SK-N-SH treated with all-trans-retinoic acid at 6 μM for 48 hours (cell line): ENCODE measurements at regions not wholly inside any gene's neighbourhood (a gene's known extent, or its start where the extent isn't known, plus 50 kb on each side); places are given as distances from the start of the nearest gene placed in this dataset.
A peak's percentile ranks its signal among the peaks of the same experiment; 100 is the strongest.

Experiments used
- ATAC-seq: fragments of 200-7000 bp; cut with Tn5 transposase; 3 replicates; pipeline ENCODE4 v1.9.1; 2020; ENCODE audit warnings: mild to moderate bottlenecking, moderate library complexity
- ARNTL ChIP-seq: fragments of 450-650 bp; formaldehyde crosslinking; IDR thresholded peaks from 2 replicates; pipeline ENCODE4 v1.5.0; 2020; ENCODE audit warnings: low read depth, mild to moderate bottlenecking, moderate library complexity, borderline replicate concordance
- BACH2 ChIP-seq: fragments of 250-450 bp; sonication (Bioruptor Pico); IDR thresholded peaks from 2 replicates; pipeline ENCODE4 v1.9.0; 2021; ENCODE audit warnings: mild to moderate bottlenecking, borderline replicate concordance
- CREB5 ChIP-seq: fragments of 250-450 bp; sonication (Bioruptor Pico); IDR thresholded peaks from 2 replicates; pipeline ENCODE4 v1.5.1; 2020; ENCODE audit warnings: low read depth, mild to moderate bottlenecking, moderate library complexity
- CSDC2 ChIP-seq: fragments of 250-450 bp; sonication (Bioruptor Pico); IDR thresholded peaks from 2 replicates; pipeline ENCODE4 v1.5.0; 2020; ENCODE audit warnings: mild to moderate bottlenecking, moderate library complexity
- ESRRG ChIP-seq: fragments of 250-450 bp; sonication (Bioruptor Pico); IDR thresholded peaks from 2 replicates; pipeline ENCODE4 v1.6.1; 2021; ENCODE audit warnings: mild to moderate bottlenecking
- GLIS3 ChIP-seq: fragments of 250-450 bp; sonication (Bioruptor Pico); IDR thresholded peaks from 2 replicates; pipeline ENCODE4 v1.5.0; 2020; ENCODE audit warnings: mild to moderate bottlenecking, moderate library complexity
- ISL1 ChIP-seq: fragments of 250-450 bp; sonication (Bioruptor Pico); IDR thresholded peaks from 2 replicates; pipeline ENCODE4 v2.1.2; 2022; ENCODE audit warnings: mild to moderate bottlenecking, moderate library complexity
- OSR1 ChIP-seq: fragments of 250-450 bp; sonication (Bioruptor Pico); IDR thresholded peaks from 2 replicates; pipeline ENCODE4 v1.8.0; 2022; ENCODE audit warnings: moderate library complexity, mild to moderate bottlenecking, inconsistent platforms
- PATZ1 ChIP-seq: fragments of 250-450 bp; sonication (Bioruptor Pico); IDR thresholded peaks from 2 replicates; pipeline ENCODE4 v1.8.0; 2020; ENCODE audit warnings: mild to moderate bottlenecking, moderate library complexity, borderline replicate concordance
- PPARA ChIP-seq: fragments of 250-450 bp; sonication (Bioruptor Pico); IDR thresholded peaks from 2 replicates; pipeline ENCODE4 v1.5.0; 2020; ENCODE audit warnings: mild to moderate bottlenecking, borderline replicate concordance
- RARB ChIP-seq: fragments of 250-450 bp; sonication (Bioruptor Pico); IDR thresholded peaks from 2 replicates; pipeline ENCODE4 v1.8.0; 2021; ENCODE audit warnings: mild to moderate bottlenecking, moderate library complexity
- SNAI2 ChIP-seq: fragments of 250-450 bp; sonication (Bioruptor Pico); IDR thresholded peaks from 2 replicates; pipeline ENCODE4 v1.5.0; 2020; ENCODE audit warnings: mild to moderate bottlenecking, moderate library complexity
- TCF4 ChIP-seq: fragments of 250-450 bp; sonication (Bioruptor Pico); IDR thresholded peaks from 2 replicates; pipeline ENCODE4 v1.8.0; 2021; ENCODE audit warnings: mild to moderate bottlenecking, moderate library complexity, borderline replicate concordance
- TOX ChIP-seq: fragments of 250-450 bp; sonication (Bioruptor Pico); IDR thresholded peaks from 2 replicates; pipeline ENCODE4 v1.8.0; 2021; ENCODE audit warnings: mild to moderate bottlenecking, moderate library complexity, borderline replicate concordance
- ZC3H10 ChIP-seq: fragments of 250-450 bp; sonication (Bioruptor Pico); IDR thresholded peaks from 2 replicates; pipeline ENCODE4 v1.5.1; 2021; ENCODE audit warnings: mild to moderate bottlenecking, moderate library complexity
- ZFP3 ChIP-seq: fragments of 250-450 bp; sonication (Bioruptor Pico); IDR thresholded peaks from 2 replicates; pipeline ENCODE4 v1.5.0; 2020; ENCODE audit warnings: mild to moderate bottlenecking, moderate library complexity
- ZFP30 ChIP-seq: fragments of 450-650 bp; formaldehyde crosslinking; IDR thresholded peaks from 2 replicates; pipeline ENCODE4 v1.5.0; 2022; ENCODE audit warnings: mild to moderate bottlenecking, moderate library complexity
- ZNF565 ChIP-seq: fragments of 450-650 bp; formaldehyde crosslinking; conservative IDR thresholded peaks from 2 replicates; pipeline ENCODE4 v1.5.0; 2020; ENCODE audit warnings: low read depth, mild to moderate bottlenecking, moderate library complexity
- ZNF70 ChIP-seq: fragments of 450-650 bp; formaldehyde crosslinking; IDR thresholded peaks from 2 replicates; pipeline ENCODE4 v1.5.0; 2020; ENCODE audit warnings: mild to moderate bottlenecking, moderate library complexity
- ZNF8 ChIP-seq: fragments of 450-650 bp; formaldehyde crosslinking; IDR thresholded peaks from 2 replicates; pipeline ENCODE4 v1.5.0; 2020; ENCODE audit warnings: mild to moderate bottlenecking, moderate library complexity
- TF ChIP-seq, protein P1 (sequence below): fragments of 250-450 bp; sonication (Bioruptor Pico); IDR thresholded peaks from 2 replicates; pipeline ENCODE4 v1.8.0; 2021; ENCODE audit warnings: low read depth, mild to moderate bottlenecking, moderate library complexity, borderline replicate concordance
- TF ChIP-seq, protein P2 (sequence below): fragments of 250-450 bp; sonication (Bioruptor Pico); IDR thresholded peaks from 2 replicates; pipeline ENCODE4 v1.5.1; 2021; ENCODE audit warnings: mild to moderate bottlenecking, moderate library complexity

GRCh38 chr2:19228181-19228593 lies 130.2 kb downstream of the OSR1 start:
- ATAC-seq = 0 out of 3 replicates have a peak, but pooled peaks have one; percentile 19
- TF ChIP-seq ZNF565 (CRISPR knock-in tag) (no peak), ZNF70 (no peak), TCF4 (CRISPR knock-in tag) (no peak), RARB (CRISPR knock-in tag) (no peak), ESRRG (no peak), SNAI2 (CRISPR knock-in tag) (no peak), ZFP3 (CRISPR knock-in tag) (no peak), ZNF8 (CRISPR knock-in tag) (no peak)
- TF ChIP-seq, protein P1, sequence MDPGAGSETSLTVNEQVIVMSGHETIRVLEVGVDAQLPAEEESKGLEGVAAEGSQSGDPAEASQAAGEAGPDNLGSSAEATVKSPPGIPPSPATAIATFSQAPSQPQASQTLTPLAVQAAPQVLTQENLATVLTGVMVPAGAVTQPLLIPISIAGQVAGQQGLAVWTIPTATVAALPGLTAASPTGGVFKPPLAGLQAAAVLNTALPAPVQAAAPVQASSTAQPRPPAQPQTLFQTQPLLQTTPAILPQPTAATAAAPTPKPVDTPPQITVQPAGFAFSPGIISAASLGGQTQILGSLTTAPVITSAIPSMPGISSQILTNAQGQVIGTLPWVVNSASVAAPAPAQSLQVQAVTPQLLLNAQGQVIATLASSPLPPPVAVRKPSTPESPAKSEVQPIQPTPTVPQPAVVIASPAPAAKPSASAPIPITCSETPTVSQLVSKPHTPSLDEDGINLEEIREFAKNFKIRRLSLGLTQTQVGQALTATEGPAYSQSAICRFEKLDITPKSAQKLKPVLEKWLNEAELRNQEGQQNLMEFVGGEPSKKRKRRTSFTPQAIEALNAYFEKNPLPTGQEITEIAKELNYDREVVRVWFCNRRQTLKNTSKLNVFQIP (CRISPR knock-in tag) = no peak
- TF ChIP-seq, protein P2, sequence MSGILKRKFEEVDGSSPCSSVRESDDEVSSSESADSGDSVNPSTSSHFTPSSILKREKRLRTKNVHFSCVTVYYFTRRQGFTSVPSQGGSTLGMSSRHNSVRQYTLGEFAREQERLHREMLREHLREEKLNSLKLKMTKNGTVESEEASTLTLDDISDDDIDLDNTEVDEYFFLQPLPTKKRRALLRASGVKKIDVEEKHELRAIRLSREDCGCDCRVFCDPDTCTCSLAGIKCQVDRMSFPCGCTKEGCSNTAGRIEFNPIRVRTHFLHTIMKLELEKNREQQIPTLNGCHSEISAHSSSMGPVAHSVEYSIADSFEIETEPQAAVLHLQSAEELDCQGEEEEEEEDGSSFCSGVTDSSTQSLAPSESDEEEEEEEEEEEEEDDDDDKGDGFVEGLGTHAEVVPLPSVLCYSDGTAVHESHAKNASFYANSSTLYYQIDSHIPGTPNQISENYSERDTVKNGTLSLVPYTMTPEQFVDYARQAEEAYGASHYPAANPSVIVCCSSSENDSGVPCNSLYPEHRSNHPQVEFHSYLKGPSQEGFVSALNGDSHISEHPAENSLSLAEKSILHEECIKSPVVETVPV = no peak

GRCh38 chr2:19226871-19227270 lies 131.6 kb downstream of the OSR1 start:
- ATAC-seq = no peak
- no peak for TF ChIP-seq CREB5 (CRISPR knock-in tag)
- no peak for TF ChIP-seq OSR1 (CRISPR knock-in tag)
- no peak for TF ChIP-seq BACH2 (CRISPR knock-in tag)
- no peak for TF ChIP-seq SNAI2 (CRISPR knock-in tag)

DNA sequence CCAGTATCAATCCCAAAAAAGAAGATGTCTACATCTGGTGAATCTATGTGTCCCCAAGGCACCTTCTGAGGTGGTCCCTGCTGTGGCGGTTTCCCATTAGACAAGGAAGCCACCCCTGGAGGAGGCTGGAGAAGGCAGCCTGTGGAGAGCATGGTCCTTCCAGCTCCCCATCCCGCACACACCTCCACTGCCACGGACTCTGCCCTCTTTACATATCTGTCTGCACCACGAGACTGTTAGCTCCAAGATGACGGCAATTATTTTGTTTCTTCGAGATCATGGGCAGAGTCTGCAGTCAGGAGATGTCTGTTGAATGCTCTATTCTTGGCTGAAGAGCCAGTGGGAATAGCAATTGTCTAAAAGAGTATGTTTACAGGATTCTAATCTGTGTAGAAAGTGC lies 132.0 kb downstream of the OSR1 start:
- TF ChIP-seq, protein P1 (CRISPR knock-in tag) = no peak
- TF ChIP-seq TCF4 (CRISPR knock-in tag) (no peak), ZC3H10 (CRISPR knock-in tag) (no peak), BACH2 (CRISPR knock-in tag) (no peak), SNAI2 (CRISPR knock-in tag) (no peak)
- TF ChIP-seq, protein P2 = no peak
- no peak for ATAC-seq

DNA sequence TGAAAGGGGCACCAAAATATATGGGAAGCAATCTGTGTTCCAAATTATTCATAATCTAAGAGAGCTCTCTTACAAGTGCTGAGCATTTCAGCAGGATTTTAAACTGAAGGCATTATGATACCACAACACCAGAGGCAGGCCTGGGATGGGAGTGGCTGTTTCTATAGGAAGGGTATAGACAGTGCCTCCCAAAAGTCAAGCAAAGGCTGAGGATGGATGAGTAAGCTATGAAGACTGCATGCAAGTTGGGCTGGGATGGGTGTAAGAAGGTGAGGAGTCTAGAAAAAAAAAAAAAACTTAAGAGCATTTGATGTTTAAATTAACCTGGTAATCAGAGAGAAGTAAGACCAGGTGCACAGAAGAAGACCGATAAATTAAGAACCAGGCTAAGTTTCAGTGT lies 132.5 kb downstream of the OSR1 start:
- no peak for ATAC-seq
- no peak for TF ChIP-seq ISL1
- no peak for TF ChIP-seq ESRRG
- no peak for TF ChIP-seq GLIS3
- no peak for TF ChIP-seq RARB (CRISPR knock-in tag)
- TF ChIP-seq ZFP3 (CRISPR knock-in tag) = no peak
- no peak for TF ChIP-seq TOX (CRISPR knock-in tag)
- no peak for TF ChIP-seq ZNF565 (CRISPR knock-in tag)
- no peak for TF ChIP-seq PATZ1 (CRISPR knock-in tag)
- no peak for TF ChIP-seq CSDC2 (CRISPR knock-in tag)
- TF ChIP-seq, protein P2 = no peak
- no peak for TF ChIP-seq PPARA
- no peak for TF ChIP-seq CREB5 (CRISPR knock-in tag)
- TF ChIP-seq ARNTL = no peak
- TF ChIP-seq ZFP30 (CRISPR knock-in tag) = no peak
